Liver (tissue), 8 donors: ENCODE measurements at regions not wholly inside any gene's neighbourhood (a gene's known extent, or its start where the extent isn't known, plus 50 kb on each side); places are given as distances from the start of the nearest gene placed in this dataset.

Experiments
- DNase-seq: peaks from one replicate; pipeline ENCODE4 v3.0.0-alpha.2; 2017; ENCODE audit warnings: low spot score
- H3K27ac ChIP-seq, 2 donors: one replicate each; pipeline ENCODE4 v1.7.0; 2013; ENCODE audit warnings: inconsistent platforms in 2 of 2, low read length in 2 of 2, control low read depth in 1 of 2, low read depth in 1 of 2, mild to moderate bottlenecking in 1 of 2
- H3K27me3 ChIP-seq, 4 donors: one replicate each; pipeline versions ENCODE4 v1.6.1 to v1.7.0; 2013; ENCODE audit warnings: low read length in 3 of 4, inconsistent platforms in 1 of 4, mild to moderate bottlenecking in 1 of 4, moderate library complexity in 1 of 4; ENCODE audit not compliant: control insufficient read depth in 4 of 4, insufficient read depth in 4 of 4
- H3K36me3 ChIP-seq, 4 donors: one replicate each; pipeline versions ENCODE4 v1.6.1 to v1.7.0; 2013; ENCODE audit warnings: low read length in 3 of 4, mild to moderate bottlenecking in 3 of 4, low read depth in 1 of 4, moderate library complexity in 1 of 4; ENCODE audit not compliant: control insufficient read depth in 4 of 4, insufficient read depth in 3 of 4
- H3K4me1 ChIP-seq, 4 donors: one replicate each; pipeline versions ENCODE4 v1.6.1 to v1.7.0; 2013; ENCODE audit warnings: low read length in 3 of 4, mild to moderate bottlenecking in 3 of 4, moderate library complexity in 1 of 4; ENCODE audit not compliant: control insufficient read depth in 4 of 4, insufficient read depth in 4 of 4
- H3K4me3 ChIP-seq, 3 donors: one replicate each; pipeline versions ENCODE4 v1.6.1 to v1.7.0; 2013; ENCODE audit warnings: low read length in 3 of 3, control low read depth in 1 of 3, low read depth in 1 of 3, mild to moderate bottlenecking in 1 of 3
- H3K9ac ChIP-seq, 2 donors: one replicate each; pipeline ENCODE4 v1.7.0; 2013; ENCODE audit warnings: low read length in 2 of 2, mild to moderate bottlenecking in 2 of 2, moderate library complexity in 2 of 2, control low read depth in 1 of 2, low read depth in 1 of 2
- H3K9me3 ChIP-seq, 4 donors: one replicate each; pipeline versions ENCODE4 v1.6.1 to v1.7.0; 2013; ENCODE audit warnings: low read length in 3 of 4; ENCODE audit not compliant: control insufficient read depth in 4 of 4
- ATF3 ChIP-seq: IDR thresholded peaks from 2 replicates; pipeline ENCODE4 v1.6.1; 2016; ENCODE audit warnings: antibody characterized with exemption
- CTCF ChIP-seq: fragments of 150-350 bp; IDR thresholded peaks from 2 replicates; pipeline ENCODE4 v1.5.1; 2017; ENCODE audit warnings: improper control_type of control experiment, low read depth, low read length; ENCODE audit not compliant: missing input control
- EGR1 ChIP-seq, 2 donors: IDR thresholded peaks; 2 replicates each; pipeline ENCODE4 v1.6.1; 2016 to 2018; ENCODE audit warnings: antibody characterized with exemption in 2 of 2, low read depth in 2 of 2
- FOXA1 ChIP-seq: IDR thresholded peaks from 2 replicates; pipeline ENCODE4 v1.6.1; 2016; ENCODE audit warnings: antibody characterized with exemption
- FOXA2 ChIP-seq: IDR thresholded peaks from 2 replicates; pipeline ENCODE4 v1.6.1; 2016; ENCODE audit warnings: antibody characterized with exemption
- GABPA ChIP-seq, 2 donors: IDR thresholded peaks in 1 of 2; conservative IDR thresholded peaks in 1 of 2; 2 replicates each; pipeline ENCODE4 v1.6.1; 2016; ENCODE audit warnings: antibody characterized with exemption in 2 of 2, mild to moderate bottlenecking in 1 of 2, moderate library complexity in 1 of 2
- HNF4A ChIP-seq, 2 donors: conservative IDR thresholded peaks; 2 replicates each; pipeline ENCODE4 v1.6.1; 2016; ENCODE audit warnings: antibody characterized with exemption in 2 of 2, mild to moderate bottlenecking in 2 of 2
- HNF4G ChIP-seq: IDR thresholded peaks from 2 replicates; pipeline ENCODE4 v1.6.1; 2016; ENCODE audit warnings: antibody characterized with exemption
- JUND ChIP-seq, 2 donors: IDR thresholded peaks; 2 replicates each; pipeline ENCODE4 v1.6.1; 2016; ENCODE audit warnings: antibody characterized with exemption in 2 of 2
- MAX ChIP-seq: IDR thresholded peaks from 2 replicates; pipeline ENCODE4 v1.6.1; 2016; ENCODE audit warnings: antibody characterized with exemption
- NR2F2 ChIP-seq: IDR thresholded peaks from 2 replicates; pipeline ENCODE4 v1.6.1; 2016; ENCODE audit warnings: antibody characterized with exemption
- RAD21 ChIP-seq, 2 donors: IDR thresholded peaks; 2 replicates each; pipeline ENCODE4 v1.6.1; 2016; ENCODE audit warnings: antibody characterized with exemption in 2 of 2, mild to moderate bottlenecking in 2 of 2
- REST ChIP-seq: IDR thresholded peaks from 2 replicates; pipeline ENCODE4 v1.6.1; 2016; ENCODE audit warnings: antibody characterized with exemption, mild to moderate bottlenecking
- RXRA ChIP-seq, 2 donors: IDR thresholded peaks; 2 replicates each; pipeline ENCODE4 v1.6.1; 2017 to 2018; ENCODE audit warnings: antibody characterized with exemption in 2 of 2, mild to moderate bottlenecking in 1 of 2
- SP1 ChIP-seq: IDR thresholded peaks from 2 replicates; pipeline ENCODE4 v1.6.1; 2018; ENCODE audit warnings: antibody characterized with exemption, mild to moderate bottlenecking
- TAF1 ChIP-seq: conservative IDR thresholded peaks from 2 replicates; pipeline ENCODE4 v1.6.1; 2016; ENCODE audit warnings: antibody characterized with exemption, mild to moderate bottlenecking
- YY1 ChIP-seq: IDR thresholded peaks from 2 replicates; pipeline ENCODE4 v1.6.1; 2016; ENCODE audit warnings: antibody characterized with exemption, mild to moderate bottlenecking
- ZBTB33 ChIP-seq: IDR thresholded peaks from 2 replicates; pipeline ENCODE4 v1.6.1; 2016; ENCODE audit warnings: antibody characterized with exemption
- WGBS: extraction: QIAGEN DNeasy Blood & Tissue Kit; methylation state at CpG from one replicate; pipeline ENCODE4 v1.1.7; 2013; 5-methylcytosine and 5-hydroxymethylcytosine counted together
- donor health status: healthy.
- donor health status: healthy.
- donor health status: healthy.
- donor health status: healthy.
- donor health status: healthy.

- no peak for DNase-seq
- no peak overlapping the region for H3K27ac ChIP-seq
- no peak overlapping the region for H3K4me3 ChIP-seq
- H3K9me3 ChIP-seq, result no peaks in the 10 kb centered on the region
- 90% methylated on average over 3 of the region's 3 CpGs for WGBS
- H3K4me1 ChIP-seq, result no peaks in the 10 kb centered on the region
- H3K9ac ChIP-seq, result no peak overlapping the region
- no peaks in the 10 kb centered on the region for H3K27me3 ChIP-seq
- TF ChIP-seq ZBTB33, result no peak
- TF ChIP-seq ATF3, result no peak
- TF ChIP-seq FOXA1, result no peak
- TF ChIP-seq GABPA (IDR thresholded peaks at IDR 0.05 in 1 of 2, conservative IDR thresholded peaks at IDR 0.05 in 1 of 2), result no peak
- TF ChIP-seq MAX, result no peak
- TF ChIP-seq JUND (IDR thresholded peaks at IDR 0.05), result no peak
- TF ChIP-seq FOXA2, result no peak
- TF ChIP-seq YY1, result no peak
- TF ChIP-seq TAF1, result no peak
- TF ChIP-seq RXRA (IDR thresholded peaks at IDR 0.05), result no peak
- no peak for TF ChIP-seq EGR1 (IDR thresholded peaks at IDR 0.05; ENCODE audit: low read depth in 2 of 2)
- TF ChIP-seq HNF4A (conservative IDR thresholded peaks at IDR 0.05), result no peak
- no peak for TF ChIP-seq REST
- no peak for TF ChIP-seq SP1
- TF ChIP-seq RAD21 (IDR thresholded peaks at IDR 0.05), result no peak
- TF ChIP-seq NR2F2, result no peak
- TF ChIP-seq CTCF, result no peak
- no peak for TF ChIP-seq HNF4G
- no peaks in the 10 kb centered on the region for H3K36me3 ChIP-seq
Measured at GRCh38 chr7:37541810-37542443, 93.3 kb upstream of the ELMO1 start.
